HL-60 (cell line): ENCODE measurements at regions not wholly inside any gene's neighbourhood (a gene's known extent, or its start where the extent isn't known, plus 50 kb on each side); places are given as distances from the start of the nearest gene placed in this dataset.

Experiments used
- DNase-seq, 2 experiments: peaks; one replicate each; pipeline ENCODE4 v3.0.0-alpha.2; 2010 to 2020; ENCODE audit warnings: low read depth in 1 of 2, low spot score in 1 of 2
- H3K27ac ChIP-seq: fragments of 250-450 bp; sonication (Bioruptor Pico); replicated peaks from 2 replicates; pipeline ENCODE4 v1.5.1; 2020; ENCODE audit warnings: mild to moderate bottlenecking, moderate library complexity
- H3K27me3 ChIP-seq: fragments of 250-450 bp; sonication (Bioruptor Pico); 2 replicates; pipeline ENCODE4 v1.5.1; 2021; ENCODE audit warnings: mild to moderate bottlenecking, moderate library complexity; ENCODE audit not compliant: insufficient read depth, poor library complexity, severe bottlenecking
- H3K4me3 ChIP-seq: replicated peaks from 2 replicates; pipeline ENCODE4 v1.5.1; 2011; ENCODE audit warnings: mild to moderate bottlenecking, control low read depth, low read length; ENCODE audit not compliant: insufficient read depth
- GABPA ChIP-seq: IDR thresholded peaks from 2 replicates; pipeline ENCODE4 v1.6.1; 2012; ENCODE audit warnings: low read depth
- POLR2AphosphoS5 ChIP-seq: IDR thresholded peaks from 2 replicates; pipeline ENCODE4 v1.6.1; 2012; ENCODE audit warnings: low read depth
- SPI1 ChIP-seq: IDR thresholded peaks from 2 replicates; pipeline ENCODE4 v1.6.1; 2012; ENCODE audit warnings: low read depth, mild to moderate bottlenecking, borderline replicate concordance
- TF ChIP-seq, protein P1 (sequence below): IDR thresholded peaks from one replicate; pipeline ENCODE4 v1.5.1; 2011; ENCODE audit warnings: low read length, control low read depth, inconsistent platforms; ENCODE audit not compliant: insufficient read depth
- TF ChIP-seq, protein P2 (sequence below): IDR thresholded peaks from 2 replicates; pipeline ENCODE4 v1.6.1; 2012; ENCODE audit warnings: low read depth; ENCODE audit not compliant: insufficient replicate concordance

DNA sequence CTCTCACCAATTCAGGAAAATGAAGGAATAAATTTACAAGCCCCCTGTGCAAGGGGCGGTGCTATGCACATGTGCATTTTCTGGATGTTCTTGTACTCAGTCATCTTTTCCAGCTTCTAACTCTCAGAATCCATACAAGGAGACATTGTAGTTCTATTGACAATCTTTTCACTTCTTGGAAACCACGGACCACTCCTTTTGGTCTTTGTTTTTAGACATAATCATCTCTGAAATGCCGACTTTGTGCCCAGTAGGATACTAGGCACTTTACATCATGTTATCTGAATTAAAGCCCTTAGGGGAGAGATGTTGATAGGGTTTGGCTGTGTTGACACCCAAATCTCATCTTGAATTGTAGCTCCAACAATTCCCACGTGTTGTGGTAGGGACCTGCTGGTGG is 322.6 kb upstream of the WWC1 start:
- Histone ChIP-seq H3K27me3 (no peaks in the 10 kb centered on the region), H3K4me3 (no peak overlapping the region), H3K27ac (no peak overlapping the region)
- no peak for DNase-seq
- TF ChIP-seq GABPA: no peak
- TF ChIP-seq POLR2AphosphoS5: no peak
- TF ChIP-seq, protein P1, sequence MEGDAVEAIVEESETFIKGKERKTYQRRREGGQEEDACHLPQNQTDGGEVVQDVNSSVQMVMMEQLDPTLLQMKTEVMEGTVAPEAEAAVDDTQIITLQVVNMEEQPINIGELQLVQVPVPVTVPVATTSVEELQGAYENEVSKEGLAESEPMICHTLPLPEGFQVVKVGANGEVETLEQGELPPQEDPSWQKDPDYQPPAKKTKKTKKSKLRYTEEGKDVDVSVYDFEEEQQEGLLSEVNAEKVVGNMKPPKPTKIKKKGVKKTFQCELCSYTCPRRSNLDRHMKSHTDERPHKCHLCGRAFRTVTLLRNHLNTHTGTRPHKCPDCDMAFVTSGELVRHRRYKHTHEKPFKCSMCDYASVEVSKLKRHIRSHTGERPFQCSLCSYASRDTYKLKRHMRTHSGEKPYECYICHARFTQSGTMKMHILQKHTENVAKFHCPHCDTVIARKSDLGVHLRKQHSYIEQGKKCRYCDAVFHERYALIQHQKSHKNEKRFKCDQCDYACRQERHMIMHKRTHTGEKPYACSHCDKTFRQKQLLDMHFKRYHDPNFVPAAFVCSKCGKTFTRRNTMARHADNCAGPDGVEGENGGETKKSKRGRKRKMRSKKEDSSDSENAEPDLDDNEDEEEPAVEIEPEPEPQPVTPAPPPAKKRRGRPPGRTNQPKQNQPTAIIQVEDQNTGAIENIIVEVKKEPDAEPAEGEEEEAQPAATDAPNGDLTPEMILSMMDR: no peak
- TF ChIP-seq SPI1: no peak
- TF ChIP-seq, protein P2, sequence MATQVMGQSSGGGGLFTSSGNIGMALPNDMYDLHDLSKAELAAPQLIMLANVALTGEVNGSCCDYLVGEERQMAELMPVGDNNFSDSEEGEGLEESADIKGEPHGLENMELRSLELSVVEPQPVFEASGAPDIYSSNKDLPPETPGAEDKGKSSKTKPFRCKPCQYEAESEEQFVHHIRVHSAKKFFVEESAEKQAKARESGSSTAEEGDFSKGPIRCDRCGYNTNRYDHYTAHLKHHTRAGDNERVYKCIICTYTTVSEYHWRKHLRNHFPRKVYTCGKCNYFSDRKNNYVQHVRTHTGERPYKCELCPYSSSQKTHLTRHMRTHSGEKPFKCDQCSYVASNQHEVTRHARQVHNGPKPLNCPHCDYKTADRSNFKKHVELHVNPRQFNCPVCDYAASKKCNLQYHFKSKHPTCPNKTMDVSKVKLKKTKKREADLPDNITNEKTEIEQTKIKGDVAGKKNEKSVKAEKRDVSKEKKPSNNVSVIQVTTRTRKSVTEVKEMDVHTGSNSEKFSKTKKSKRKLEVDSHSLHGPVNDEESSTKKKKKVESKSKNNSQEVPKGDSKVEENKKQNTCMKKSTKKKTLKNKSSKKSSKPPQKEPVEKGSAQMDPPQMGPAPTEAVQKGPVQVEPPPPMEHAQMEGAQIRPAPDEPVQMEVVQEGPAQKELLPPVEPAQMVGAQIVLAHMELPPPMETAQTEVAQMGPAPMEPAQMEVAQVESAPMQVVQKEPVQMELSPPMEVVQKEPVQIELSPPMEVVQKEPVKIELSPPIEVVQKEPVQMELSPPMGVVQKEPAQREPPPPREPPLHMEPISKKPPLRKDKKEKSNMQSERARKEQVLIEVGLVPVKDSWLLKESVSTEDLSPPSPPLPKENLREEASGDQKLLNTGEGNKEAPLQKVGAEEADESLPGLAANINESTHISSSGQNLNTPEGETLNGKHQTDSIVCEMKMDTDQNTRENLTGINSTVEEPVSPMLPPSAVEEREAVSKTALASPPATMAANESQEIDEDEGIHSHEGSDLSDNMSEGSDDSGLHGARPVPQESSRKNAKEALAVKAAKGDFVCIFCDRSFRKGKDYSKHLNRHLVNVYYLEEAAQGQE: no peak

DNA sequence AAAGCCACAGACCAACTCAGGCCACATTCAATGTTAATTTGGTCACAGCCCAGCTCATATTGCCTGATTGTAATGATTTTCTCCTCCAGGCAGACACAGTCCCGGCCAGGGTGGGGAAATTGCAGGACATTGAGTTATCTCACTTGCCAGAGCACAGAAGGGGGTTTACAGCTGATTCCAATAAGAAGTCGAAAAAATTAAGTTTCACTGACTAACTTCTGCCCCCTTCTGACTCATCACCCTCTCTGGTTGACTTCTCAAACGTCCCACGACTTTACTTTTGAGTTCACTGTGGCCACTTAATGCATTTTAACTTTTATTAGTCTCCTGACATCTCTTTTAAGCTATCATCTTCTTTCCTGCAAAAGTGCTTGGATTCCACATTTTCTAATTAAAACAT is 321.4 kb upstream of the WWC1 start:
- no peak for DNase-seq
- H3K27ac ChIP-seq: no peak overlapping the region
- TF ChIP-seq, protein P2: no peak
- TF ChIP-seq POLR2AphosphoS5 (no peak), SPI1 (no peak), GABPA (no peak)
- TF ChIP-seq, protein P1: no peak
- H3K27me3 ChIP-seq: no peaks in the 10 kb centered on the region
- H3K4me3 ChIP-seq: no peak overlapping the region

DNA sequence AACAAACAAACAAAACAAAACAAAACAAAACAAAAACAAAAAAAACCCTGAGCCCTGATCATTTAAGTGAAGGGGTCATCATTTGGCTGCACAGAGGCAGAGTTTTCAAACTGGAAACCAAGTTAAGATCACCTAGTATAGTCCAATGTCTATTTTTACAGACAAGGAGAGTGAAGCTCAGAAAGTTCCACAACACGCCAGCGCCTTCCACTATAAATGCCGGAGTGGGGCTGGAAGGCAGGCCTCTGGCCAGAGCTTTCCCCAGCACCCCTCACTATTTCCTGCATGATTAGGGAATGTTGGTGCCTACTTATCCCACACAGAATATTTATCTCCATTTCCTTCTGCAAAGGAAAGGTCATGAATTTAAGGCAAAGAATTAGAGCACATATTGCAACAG is 319.7 kb upstream of the WWC1 start:
- TF ChIP-seq GABPA (no peak), POLR2AphosphoS5 (no peak), SPI1 (no peak)
- TF ChIP-seq, protein P2: no peak
- TF ChIP-seq, protein P1: no peak
- Histone ChIP-seq H3K4me3 (no peak overlapping the region), H3K27me3 (peaks cover 2% of the 10 kb centered on the region)

More for the DNA sequence above, 319.7 kb upstream of the WWC1 start:
- no peak for DNase-seq
- no peak overlapping the region for H3K27ac ChIP-seq
